Stimulated activated CD4-positive, alpha-beta T cell treated with anti-CD3 and anti-CD28 coated beads, Interleukin-4, amount 100 ng/mL, for 48 hours (primary cell): ENCODE measurements at regions not wholly inside any gene's neighbourhood (a gene's known extent, or its start where the extent isn't known, plus 50 kb on each side); places are given as distances from the start of the nearest gene placed in this dataset.
"Not testable (repeated sequence)": the region's sequence is repeated elsewhere in the genome, so short reads cannot be mapped to it uniquely, and the experiment has no call there.

Experiments
- DNase-seq, 2 donors: peaks; one replicate each; pipeline ENCODE4 v3.0.0-alpha.2; 2020; ENCODE audit warnings: low read depth in 2 of 2

GRCh38 chr16:17984810-17985209 is 351.7 kb downstream of the NPIPA8 start:
- DNase-seq = no peak

- DNase-seq = no peak
These were observed 352.5 kb downstream of the NPIPA8 start for GRCh38 chr16:17983847-17984639.

GRCh38 chr16:17983114-17983513 is 353.4 kb downstream of the NPIPA8 start:
- DNase-seq = no peak

GRCh38 chr16:17977260-17977659 is 359.3 kb downstream of the NPIPA8 start:
- no peak for DNase-seq

GRCh38 chr16:17972460-17972943 is 364.0 kb downstream of the NPIPA8 start:
- DNase-seq = no peak

- no peak for DNase-seq
These were observed 365.7 kb downstream of the NPIPA8 start for GRCh38 chr16:17970816-17971331.

GRCh38 chr16:17970157-17970765 is 366.3 kb downstream of the NPIPA8 start:
- DNase-seq = no peak

- DNase-seq = no peak
These were observed 371.2 kb downstream of the NPIPA8 start for GRCh38 chr16:17965133-17965900.

GRCh38 chr16:17964196-17964595 is 372.3 kb downstream of the NPIPA8 start:
- no peak for DNase-seq

- no peak for DNase-seq
These were observed 373.2 kb downstream of the NPIPA8 start for GRCh38 chr16:17963185-17963836.

GRCh38 chr16:17962726-17963125 is 373.8 kb downstream of the NPIPA8 start:
- DNase-seq = no peak

- not testable (repeated sequence) for DNase-seq
These were observed 374.7 kb downstream of the NPIPA8 start for GRCh38 chr16:17961822-17962221.

GRCh38 chr16:17951378-17951777 is 385.2 kb downstream of the NPIPA8 start:
- no peak for DNase-seq

GRCh38 chr16:17949982-17950250 is 386.6 kb downstream of the NPIPA8 start:
- no peak for DNase-seq

- no peak for DNase-seq
These were observed 387.2 kb downstream of the NPIPA8 start for GRCh38 chr16:17949141-17949981.

GRCh38 chr16:17947637-17948036 is 388.9 kb downstream of the NPIPA8 start:
- no peak for DNase-seq

GRCh38 chr16:17947165-17947564 is 389.4 kb downstream of the NPIPA8 start:
- no peak for DNase-seq

GRCh38 chr16:17945080-17945601 is 391.4 kb downstream of the NPIPA8 start:
- DNase-seq = no peak

GRCh38 chr16:17944345-17944744 is 392.2 kb downstream of the NPIPA8 start:
- DNase-seq = no peak

GRCh38 chr16:17942067-17942466 is 394.5 kb downstream of the NPIPA8 start:
- no peak for DNase-seq
